ENCODE measurements at regions not wholly inside any gene's neighbourhood (a gene's known extent, or its start where the extent isn't known, plus 50 kb on each side); places are given as distances from the start of the nearest gene placed in this dataset.
"Not testable (repeated sequence)": the region's sequence is repeated elsewhere in the genome, so short reads cannot be mapped to it uniquely, and the experiment has no call there.

GRCh38 chr15:38128921-38129320 is 123.7 kb upstream of the SPRED1 start:
- DNase-seq, result no peak

DNA sequence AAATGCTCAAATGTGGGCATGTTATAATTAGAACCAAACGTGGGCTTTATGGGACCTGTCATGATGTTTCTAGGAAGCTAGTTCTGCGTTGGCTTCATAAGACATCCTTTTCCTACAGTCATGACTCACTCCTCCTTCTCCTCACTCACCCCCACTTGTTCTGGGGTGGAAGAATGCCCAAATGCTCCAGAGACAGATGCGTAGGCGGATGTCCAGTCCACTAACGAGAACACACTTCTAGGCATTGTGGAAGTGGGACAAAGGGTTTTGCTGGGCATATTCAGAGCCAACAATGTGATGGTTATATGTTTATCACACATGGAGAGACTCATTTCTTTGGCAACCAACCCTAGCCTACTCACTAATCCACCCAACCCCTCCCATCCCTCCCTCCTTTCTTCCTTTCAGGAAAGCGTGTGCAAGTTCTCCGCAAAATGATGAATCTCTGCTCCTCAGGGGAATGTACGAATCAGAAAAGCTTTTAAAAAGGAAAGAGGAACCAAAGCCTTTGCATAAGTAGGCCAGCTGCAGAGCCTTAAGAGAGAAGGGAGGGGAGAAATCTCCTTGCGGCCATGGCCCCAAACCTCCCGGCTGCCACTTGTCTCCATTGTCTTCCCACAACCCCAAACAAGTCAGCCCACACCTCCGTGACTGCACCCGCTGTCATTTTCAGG is 123.0 kb upstream of the SPRED1 start:
- peak; percentile 58 to 95 for DNase-seq

DNA sequence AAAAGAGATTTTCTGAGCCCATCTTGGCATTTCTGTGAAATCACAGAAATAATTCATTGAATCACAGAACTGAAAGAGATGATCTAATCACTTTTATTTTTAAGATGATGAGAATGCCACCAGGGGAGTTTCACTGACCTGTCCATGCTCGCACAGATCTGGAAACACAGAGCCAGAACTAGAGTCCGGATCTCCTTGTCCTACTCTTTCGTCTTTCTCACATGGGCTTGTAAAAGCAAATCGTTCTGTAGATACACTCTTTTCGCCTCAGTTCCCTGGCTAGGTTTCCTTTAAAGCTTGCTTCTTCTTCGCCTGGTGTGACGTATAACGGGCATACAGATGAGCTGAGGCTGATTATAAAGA is 122.5 kb upstream of the SPRED1 start:
- no peak for DNase-seq

DNA sequence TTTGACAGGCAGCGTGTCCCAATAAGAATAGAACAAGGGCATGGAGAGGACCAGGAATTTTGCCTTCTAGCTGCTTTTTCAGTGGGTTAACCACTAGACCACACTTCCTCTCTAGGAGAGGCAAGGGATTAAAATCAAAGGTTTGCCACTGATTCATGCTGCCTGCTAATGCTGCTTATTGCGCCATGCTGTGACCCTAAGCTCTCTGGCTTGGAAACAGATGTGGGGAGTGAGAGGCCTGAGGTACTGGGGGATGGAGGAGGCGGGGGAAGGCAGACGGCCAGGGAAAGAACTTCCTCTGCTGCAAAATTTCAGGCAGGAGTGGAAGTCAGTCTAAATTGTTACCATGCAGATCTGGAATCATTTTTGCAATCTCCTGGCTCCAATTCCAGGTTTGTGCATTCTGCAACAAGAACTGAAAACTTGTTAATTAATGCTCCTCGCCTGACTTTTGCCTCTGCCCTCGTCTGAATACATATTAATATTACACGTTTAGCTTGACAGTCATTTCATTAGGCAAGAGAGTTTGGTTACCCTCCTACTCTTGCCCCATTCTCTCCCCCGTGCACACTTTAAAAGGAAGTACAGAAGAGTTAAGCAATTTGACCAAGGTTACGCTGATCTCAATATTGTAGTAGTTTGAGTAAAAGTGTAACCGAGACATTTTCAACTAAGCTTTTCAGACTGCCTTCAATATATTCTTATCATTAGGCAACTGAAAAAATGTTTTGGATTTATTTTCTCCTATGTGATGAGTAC is 121.7 kb upstream of the SPRED1 start:
- peak; percentile 54 to 65 for DNase-seq

- no peak for DNase-seq
Measured at GRCh38 chr15:38134252-38134651, 118.4 kb upstream of the SPRED1 start.

DNA sequence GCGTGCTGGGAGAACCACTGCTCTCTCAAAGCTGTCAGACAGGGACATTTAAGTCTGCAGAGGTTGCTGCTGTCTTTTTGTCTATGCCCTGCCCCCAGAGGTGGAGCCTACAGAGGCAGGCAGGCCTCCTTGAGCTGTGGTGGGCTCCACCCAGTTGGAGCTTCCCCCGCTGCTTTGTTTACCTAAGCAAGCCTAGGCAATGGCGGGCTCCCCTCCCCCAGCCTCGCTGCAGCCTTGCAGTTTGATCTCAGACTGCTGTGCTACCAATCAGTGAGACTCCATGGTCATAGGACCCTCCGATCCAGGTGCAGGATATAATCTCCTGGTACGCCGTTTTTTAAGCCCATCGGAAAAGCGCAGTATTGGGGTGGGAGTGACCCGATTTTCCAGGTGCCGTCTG is 110.4 kb upstream of the SPRED1 start:
- DNase-seq, result not testable (repeated sequence)

DNA sequence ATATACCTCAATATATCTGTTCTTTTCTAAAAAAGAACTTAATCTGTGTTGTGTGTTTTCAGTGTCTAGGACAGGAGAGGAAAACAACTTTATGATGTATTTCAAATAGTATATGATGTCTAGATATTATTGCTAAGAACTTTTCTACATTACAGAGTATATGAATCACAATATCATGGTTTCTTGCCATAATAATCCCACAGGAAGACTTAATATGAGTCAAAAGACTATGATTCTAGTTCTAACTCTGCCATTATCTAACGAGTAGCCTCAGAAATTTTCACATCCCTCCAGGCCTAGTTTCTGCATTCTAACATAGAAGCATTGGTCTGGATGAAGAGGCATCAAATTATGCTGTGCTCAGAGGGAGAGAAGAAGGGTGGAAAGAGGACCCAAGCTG is 107.7 kb upstream of the SPRED1 start:
- no peak for DNase-seq

GRCh38 chr15:38145651-38146111 is 107.0 kb upstream of the SPRED1 start:
- peak in 1 of 2 donors; percentile 7 for DNase-seq

- DNase-seq, result no peak
Measured at GRCh38 chr15:38147246-38147645, 105.4 kb upstream of the SPRED1 start.

DNA sequence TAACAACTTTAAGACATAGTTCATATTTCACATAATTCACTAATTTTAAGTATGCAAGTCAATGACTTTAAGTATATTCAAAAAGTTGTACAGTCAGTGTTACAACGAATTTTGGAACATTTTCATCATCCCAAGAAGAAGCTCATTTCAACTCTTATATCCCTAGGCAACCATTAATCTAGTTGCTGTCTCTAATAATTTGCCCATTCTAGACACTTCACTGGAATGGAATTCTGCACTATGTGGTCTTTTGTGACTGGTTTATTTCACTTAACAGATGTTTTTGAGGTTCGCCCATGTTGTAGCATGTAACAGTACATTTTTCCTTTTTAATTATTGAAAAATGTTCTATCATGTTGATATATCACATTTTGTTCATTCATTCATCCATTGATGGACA is 104.2 kb upstream of the SPRED1 start:
- no peak for DNase-seq

DNA sequence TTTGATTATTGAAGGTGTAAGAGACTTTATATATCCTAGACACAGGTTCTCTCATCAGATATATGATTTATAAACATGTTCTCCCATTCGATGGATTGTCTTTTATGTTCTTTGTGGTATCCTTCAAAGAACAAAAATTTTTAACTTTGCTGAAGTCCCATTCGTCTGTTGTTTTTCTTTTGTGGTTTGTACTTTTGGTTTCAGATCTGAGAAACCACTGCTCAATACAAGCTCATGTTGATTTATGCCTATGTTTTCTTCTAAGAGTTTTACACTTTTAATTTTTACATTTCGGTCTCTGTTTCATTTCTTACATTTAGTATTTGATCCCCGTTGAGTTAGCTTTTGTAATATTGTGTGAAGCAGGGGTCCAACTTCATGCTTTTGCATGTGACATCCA is 103.3 kb upstream of the SPRED1 start:
- DNase-seq, result no peak

GRCh38 chr15:38150148-38150547 is 102.5 kb upstream of the SPRED1 start:
- DNase-seq, result no peak

GRCh38 chr15:38150794-38151193 is 101.8 kb upstream of the SPRED1 start:
- DNase-seq, result no peak

GRCh38 chr15:38153781-38154180 is 98.9 kb upstream of the SPRED1 start:
- DNase-seq, result no peak

DNA sequence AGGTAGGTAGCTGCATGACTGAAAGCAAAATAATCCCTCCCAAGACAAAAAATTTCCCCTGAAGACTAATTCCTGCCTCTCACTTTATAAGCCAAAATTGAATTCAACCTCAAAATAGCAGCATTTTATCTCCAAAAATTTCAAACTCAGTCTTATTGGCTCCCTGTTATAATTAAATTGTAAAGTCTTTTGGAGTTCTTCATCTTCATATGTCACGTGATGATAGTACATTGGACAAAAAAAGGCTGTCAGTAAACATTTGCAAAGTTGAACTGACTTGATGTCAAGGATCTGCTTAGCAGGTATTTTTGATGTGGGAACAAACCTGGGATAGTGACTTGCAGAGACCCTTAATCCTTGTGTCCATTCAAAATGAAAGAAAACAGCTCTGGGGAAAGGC is 98.4 kb upstream of the SPRED1 start:
- DNase-seq, result no peak

DNA sequence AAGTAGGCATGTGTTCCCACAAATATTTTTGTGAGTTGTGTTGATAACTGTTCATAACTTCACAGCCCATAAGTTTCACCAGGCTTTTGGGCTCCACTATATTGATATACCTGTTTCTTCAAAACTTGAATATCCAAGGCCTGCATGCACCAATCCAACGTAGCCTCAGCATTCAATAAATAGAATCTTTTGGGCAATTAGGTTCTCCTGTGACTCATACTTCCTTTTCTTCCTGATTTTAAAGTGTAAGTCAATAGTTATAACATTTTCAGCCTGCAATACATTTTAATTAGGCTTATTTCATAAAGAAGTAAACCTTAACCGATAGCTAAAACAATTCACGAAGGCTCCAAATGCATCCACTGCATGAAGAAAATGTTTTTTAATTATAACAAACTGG is 97.8 kb upstream of the SPRED1 start:
- DNase-seq, result no peak

DNA sequence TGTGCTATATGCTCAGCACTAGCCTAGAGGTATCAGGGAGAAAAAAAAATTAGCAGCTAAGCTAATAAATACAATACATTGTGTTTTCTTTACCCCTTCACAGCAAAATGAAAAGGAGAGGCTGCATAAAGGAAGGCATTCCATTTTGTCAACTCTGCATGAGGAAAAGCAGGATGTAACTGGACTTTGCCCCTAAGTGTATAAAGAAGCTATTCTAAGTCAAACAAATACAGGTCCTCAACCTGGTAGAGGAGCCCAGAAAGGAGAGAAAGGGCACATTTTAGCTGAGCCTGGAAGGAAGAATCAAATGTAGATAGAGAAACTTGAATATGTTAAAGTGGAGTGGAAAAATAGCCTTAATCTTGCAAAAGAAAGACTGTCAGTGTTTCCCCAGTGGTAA is 89.0 kb upstream of the SPRED1 start:
- no peak for DNase-seq

DNA sequence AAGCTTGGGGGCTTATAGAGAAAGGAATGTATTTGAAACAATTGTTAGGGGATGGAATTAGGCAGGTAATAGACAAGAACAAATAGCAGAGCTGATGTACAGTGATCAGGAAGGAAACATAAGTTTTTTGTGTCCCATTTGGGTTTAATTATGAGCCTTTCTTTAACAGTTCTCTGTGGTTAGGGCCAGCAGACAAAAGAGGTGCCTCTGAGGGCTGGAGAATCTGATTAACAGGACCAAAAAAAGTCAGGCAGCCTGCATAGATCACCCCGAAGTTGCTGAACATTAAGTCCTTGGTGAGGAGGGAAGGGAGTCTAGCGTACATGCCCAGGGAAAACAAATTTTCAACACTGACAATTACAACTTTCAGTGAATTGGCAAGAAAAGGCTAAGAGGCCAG is 88.6 kb upstream of the SPRED1 start:
- DNase-seq, result no peak

DNA sequence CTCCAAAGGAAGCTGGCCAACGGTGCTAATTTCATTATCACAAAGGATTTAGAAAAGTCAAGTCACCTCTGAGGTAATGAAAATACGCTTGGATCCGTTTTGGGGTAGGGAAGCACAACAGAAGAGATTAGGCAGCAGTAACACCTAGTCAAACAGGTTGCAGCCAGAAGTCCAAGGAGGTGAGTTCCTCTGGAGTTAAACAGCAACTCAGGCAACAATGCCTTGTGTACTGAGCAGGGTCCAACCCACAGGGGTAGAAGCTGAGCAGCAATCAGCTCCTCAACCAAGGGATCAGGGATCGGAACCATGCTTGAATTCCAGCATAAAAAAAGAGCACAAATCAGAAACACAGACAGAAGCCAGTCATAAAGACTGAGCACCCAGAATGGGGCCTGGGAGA is 88.1 kb upstream of the SPRED1 start:
- no peak for DNase-seq

DNA sequence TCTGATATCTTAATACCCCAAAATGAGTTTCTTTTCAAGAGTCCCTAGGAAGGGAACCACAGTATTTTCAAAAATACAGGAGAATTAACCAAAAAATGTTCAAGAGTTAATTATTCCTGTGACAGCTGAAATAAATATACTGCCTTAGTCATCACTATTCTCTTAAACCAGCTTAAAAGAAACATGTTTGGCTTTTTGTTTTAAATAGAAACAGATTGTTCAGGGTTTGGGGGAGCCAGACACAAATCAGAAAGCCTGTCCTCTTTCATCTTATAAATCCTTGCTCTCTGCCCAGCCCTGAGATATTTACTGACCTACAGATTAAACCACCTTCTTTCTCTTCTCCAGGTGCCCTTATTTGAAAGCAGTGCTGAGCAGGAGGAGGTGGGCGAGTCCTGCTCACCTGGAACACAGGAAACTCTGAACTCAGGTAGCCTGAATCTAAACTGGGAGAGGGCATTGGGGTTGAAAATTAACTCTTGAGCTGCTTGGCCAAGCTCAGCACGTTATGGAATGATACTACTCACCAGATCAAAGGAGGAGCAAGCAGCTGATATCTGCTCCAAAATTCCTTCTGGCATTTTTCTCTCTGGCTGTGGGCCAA is 84.1 kb upstream of the SPRED1 start:
- DNase-seq, result no peak

GRCh38 chr15:38171973-38172372 is 80.7 kb upstream of the SPRED1 start:
- DNase-seq, result no peak

DNA sequence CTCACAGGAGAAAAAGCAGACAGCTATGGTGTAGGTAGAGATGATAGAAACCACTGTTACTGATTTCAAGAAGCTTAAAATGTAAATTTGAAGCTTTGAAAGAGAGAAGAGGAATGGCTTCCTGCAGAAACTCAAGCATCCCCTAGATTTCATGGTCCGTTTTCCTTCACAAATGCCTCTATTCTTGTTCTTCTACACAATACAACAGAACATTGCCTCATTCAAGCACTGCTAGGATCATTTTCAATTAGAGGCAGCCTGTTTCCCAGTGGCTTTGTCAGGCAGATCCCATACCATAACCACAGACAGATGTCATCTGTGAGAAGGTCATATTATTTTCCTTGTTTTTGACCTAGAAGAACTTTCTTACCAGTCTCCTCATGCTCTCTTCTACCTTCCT is 77.9 kb upstream of the SPRED1 start:
- DNase-seq, result peak in 1 of 2 donors; percentile 46

- no peak for DNase-seq
Measured at GRCh38 chr15:38176155-38176554, 76.5 kb upstream of the SPRED1 start.

- no peak for DNase-seq
Measured at GRCh38 chr15:38176691-38177090, 75.9 kb upstream of the SPRED1 start.

Measured in hippocampal formation (tissue), 2 donors.